Activated T-cell treated with anti-CD3 and anti-CD28 coated beads, Interleukin-2, amount 50 U/mL, for 4 hours (primary cell): ENCODE measurements at regions not wholly inside any gene's neighbourhood (a gene's known extent, or its start where the extent isn't known, plus 50 kb on each side); places are given as distances from the start of the nearest gene placed in this dataset.
"Not testable (repeated sequence)": the region's sequence is repeated elsewhere in the genome, so short reads cannot be mapped to it uniquely, and the experiment has no call there.

ENCODE experiments used
- ATAC-seq, 2 donors: fragments of 200-7000 bp; cut with Tn5 transposase; one replicate each; pipeline ENCODE4 v1.10.0; 2021
- DNase-seq: peaks from one replicate; pipeline ENCODE4 v3.0.0-alpha.2; 2020
- H3K27me3 Mint-ChIP-seq: one replicate; pipeline ENCODE4 v1.8.0; 2021; ENCODE audit warnings: low read depth, mixed read lengths
- H3K36me3 Mint-ChIP-seq: one replicate; pipeline ENCODE4 v1.8.0; 2022; ENCODE audit warnings: mixed read lengths; ENCODE audit not compliant: insufficient read depth
- H3K4me1 Mint-ChIP-seq: one replicate; pipeline ENCODE4 v1.8.0; 2021; ENCODE audit warnings: low read depth, mixed read lengths
- H3K4me3 Mint-ChIP-seq: one replicate; pipeline ENCODE4 v1.8.0; 2021; ENCODE audit warnings: mild to moderate bottlenecking, moderate library complexity, mixed read lengths
- H3K9me3 Mint-ChIP-seq: one replicate; pipeline ENCODE4 v1.8.0; 2021; ENCODE audit warnings: mixed read lengths

GRCh38 chr4:79266136-79266535 lies 59.7 kb downstream of the NAA11 start:
- H3K36me3 Mint-ChIP-seq: no peaks in the 10 kb centered on the region
- no peak for ATAC-seq
- H3K9me3 Mint-ChIP-seq: no peaks in the 10 kb centered on the region
- no peak overlapping the region for H3K4me3 Mint-ChIP-seq
- DNase-seq: no peak
- H3K4me1 Mint-ChIP-seq: no peaks in the 10 kb centered on the region
- H3K27me3 Mint-ChIP-seq: no peaks in the 10 kb centered on the region

DNA sequence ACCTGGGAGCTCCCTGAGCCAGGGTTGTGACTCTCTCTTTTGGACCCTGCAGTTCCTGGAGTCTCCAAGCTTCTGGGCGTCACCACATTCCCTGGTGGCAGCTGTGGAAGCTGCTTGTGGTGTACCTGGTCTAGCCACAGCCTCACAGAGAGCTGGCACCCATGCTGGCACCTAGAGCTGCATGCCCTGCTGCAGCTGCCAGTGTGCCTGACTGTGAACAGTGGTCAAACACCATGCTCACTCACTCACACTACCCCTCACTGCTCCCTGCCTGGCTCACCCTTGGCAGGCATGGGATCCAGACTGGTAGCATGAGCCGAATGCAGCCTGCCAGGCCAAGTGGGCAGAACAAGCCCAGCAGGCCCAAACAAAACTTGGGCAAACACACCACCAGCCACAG lies 66.6 kb downstream of the NAA11 start:
- Mint-ChIP-seq H3K9me3 (no peaks in the 10 kb centered on the region), H3K4me1 (no peaks in the 10 kb centered on the region), H3K27me3 (no peaks in the 10 kb centered on the region), H3K36me3 (no peaks in the 10 kb centered on the region), H3K4me3 (no peak overlapping the region)
- no peak for DNase-seq
- ATAC-seq: no peak

DNA sequence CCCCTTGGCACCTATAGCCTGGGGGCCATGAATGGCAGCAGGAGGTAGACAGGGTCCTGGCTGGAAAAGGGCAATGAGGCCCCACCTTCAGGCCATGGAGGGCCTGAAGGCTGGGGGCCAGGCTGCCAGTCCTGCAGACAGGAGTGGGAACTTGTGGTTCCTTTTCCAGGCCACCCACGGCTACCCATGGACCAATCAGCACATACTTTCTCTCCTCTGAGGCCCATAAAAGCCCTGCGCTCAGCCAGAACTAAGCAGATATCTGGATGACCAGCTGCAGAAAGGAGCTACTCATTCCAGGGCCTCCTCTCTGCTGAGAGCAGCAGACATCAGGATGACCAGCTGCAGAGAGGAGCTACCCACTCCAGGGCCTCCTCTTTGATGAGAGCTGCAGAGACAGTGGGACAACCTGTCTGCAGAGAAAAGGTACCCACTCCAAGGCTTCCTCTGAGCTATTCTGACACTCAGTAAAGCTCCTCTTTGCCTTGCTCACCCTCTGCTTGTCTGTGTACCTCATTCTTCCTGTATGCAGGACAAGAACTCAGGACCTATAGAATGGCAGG lies 67.2 kb downstream of the NAA11 start:
- Mint-ChIP-seq H3K36me3 (no peaks in the 10 kb centered on the region), H3K9me3 (no peaks in the 10 kb centered on the region), H3K27me3 (no peaks in the 10 kb centered on the region), H3K4me3 (no peak overlapping the region), H3K4me1 (no peaks in the 10 kb centered on the region)
- ATAC-seq (no peak), DNase-seq (no peak)

DNA sequence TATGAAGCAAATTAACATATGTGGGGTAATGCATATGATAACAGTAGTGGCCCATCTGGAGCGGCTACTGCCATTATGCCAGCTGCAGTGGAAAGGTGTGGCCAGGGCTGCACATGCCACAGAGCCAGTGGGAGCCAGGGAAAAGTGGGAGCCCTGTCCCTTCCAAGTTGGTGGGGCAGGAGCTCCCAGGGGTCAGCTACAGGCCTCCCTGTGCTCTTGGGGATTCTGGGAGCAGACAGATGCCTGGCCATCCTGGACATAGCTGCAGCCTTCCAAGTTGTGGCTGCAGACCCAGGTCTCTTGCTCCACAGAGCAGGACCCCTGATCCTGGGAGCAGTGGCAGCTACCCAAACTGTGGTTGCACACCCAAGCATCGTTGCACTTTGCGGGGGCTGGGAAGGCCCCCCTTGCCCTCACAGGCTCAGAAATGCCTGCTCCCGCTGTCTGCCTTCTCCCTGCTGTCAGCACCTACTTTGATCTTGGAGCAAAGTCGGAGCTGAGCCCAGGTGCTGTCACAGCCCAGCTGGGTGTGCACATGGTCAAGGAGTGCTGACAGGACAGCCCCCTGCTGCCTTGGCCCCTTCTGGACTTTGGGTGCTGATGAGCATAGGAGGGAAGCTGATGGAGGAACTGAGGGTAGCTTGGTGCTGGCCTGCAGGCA lies 67.8 kb downstream of the NAA11 start:
- ATAC-seq (no peak), DNase-seq (no peak)
- H3K4me1 Mint-ChIP-seq: no peaks in the 10 kb centered on the region
- no peak overlapping the region for H3K4me3 Mint-ChIP-seq
- H3K27me3 Mint-ChIP-seq: no peaks in the 10 kb centered on the region
- H3K36me3 Mint-ChIP-seq: no peaks in the 10 kb centered on the region
- H3K9me3 Mint-ChIP-seq: no peaks in the 10 kb centered on the region

DNA sequence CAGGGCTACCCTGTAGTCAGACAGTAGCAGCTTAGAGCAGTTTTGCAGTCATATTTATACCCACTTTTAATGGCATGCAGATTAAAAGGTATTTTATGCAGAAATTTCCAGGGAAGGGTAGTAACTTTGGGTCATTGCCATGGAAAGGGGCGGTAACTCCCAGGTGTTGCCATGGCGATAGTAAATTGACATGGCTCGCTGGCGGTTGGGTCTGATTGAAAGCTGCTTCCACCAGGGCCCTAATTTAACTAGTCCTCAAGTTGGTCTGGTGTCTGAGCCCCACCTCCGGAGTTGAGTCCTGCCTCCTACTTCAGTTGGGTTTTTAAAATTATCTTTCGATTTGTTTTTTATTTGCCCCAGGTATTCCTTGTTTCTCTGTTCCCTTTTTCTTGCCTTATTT lies 70.1 kb downstream of the NAA11 start:
- no peak for ATAC-seq
- H3K4me3 Mint-ChIP-seq: no peak overlapping the region
- H3K27me3 Mint-ChIP-seq: no peaks in the 10 kb centered on the region
- no peaks in the 10 kb centered on the region for H3K9me3 Mint-ChIP-seq
- DNase-seq: no peak
- H3K36me3 Mint-ChIP-seq: no peaks in the 10 kb centered on the region
- no peaks in the 10 kb centered on the region for H3K4me1 Mint-ChIP-seq

DNA sequence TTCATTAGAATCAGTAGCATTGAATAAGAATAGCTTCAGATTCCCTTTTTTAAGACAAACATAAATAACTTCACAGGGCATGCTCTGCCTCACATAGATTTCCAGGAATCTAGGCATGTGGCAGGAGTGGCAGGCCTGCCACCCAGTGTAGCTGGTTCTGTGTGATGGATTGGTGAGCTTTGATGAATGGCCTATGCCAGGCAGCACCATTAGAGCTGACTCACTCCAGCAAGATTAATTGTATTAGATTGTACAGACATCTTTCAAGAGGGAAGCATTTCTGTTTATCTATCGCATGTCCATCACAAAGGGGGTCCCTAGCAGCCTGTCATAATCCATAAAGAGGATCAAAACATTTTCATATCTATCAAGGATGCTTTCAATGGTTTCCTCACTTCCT lies 71.9 kb downstream of the NAA11 start:
- H3K4me1 Mint-ChIP-seq: no peaks in the 10 kb centered on the region
- H3K36me3 Mint-ChIP-seq: no peaks in the 10 kb centered on the region
- no peaks in the 10 kb centered on the region for H3K27me3 Mint-ChIP-seq
- ATAC-seq (no peak), DNase-seq (no peak)
- no peak overlapping the region for H3K4me3 Mint-ChIP-seq
- H3K9me3 Mint-ChIP-seq: no peaks in the 10 kb centered on the region

DNA sequence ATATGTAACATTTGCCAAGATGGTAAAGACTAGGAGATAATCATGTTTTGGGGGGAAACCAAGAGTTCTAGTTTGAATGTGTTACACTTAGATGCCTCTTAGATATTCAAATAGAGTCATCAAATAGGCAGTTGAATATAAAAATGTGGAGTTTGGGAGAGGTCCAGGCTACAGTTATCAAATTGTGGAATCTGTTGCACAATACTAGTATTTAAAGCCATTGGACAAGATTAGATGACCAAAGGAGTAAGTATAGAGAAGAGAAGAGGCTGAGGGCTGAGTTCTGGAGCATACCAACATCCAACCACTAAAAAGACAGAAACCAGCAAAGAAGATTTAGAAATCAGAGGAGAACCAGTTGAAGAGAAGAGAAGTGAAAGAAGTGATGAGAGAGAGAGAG lies 72.7 kb downstream of the NAA11 start:
- no peaks in the 10 kb centered on the region for H3K4me1 Mint-ChIP-seq
- no peaks in the 10 kb centered on the region for H3K9me3 Mint-ChIP-seq
- H3K27me3 Mint-ChIP-seq: no peaks in the 10 kb centered on the region
- H3K4me3 Mint-ChIP-seq: no peak overlapping the region
- ATAC-seq: no peak
- no peaks in the 10 kb centered on the region for H3K36me3 Mint-ChIP-seq
- no peak for DNase-seq

DNA sequence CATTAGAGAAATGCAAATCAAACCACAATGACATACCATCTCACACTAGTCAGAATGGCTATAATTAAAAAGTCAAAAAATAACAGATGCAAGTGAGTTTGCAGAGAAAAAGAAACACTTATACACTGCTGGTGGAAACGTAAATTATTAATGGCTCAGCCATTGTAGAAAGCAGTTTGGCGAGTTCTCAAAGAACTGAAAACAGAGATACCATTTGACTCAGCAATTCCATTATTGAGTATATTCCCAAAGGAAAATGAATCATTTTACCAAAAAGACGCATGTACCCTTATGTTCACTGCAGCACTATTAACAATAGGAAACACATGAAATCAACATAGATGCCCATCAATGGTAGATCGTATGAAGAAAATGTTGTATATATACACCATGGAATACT lies 75.0 kb downstream of the NAA11 start:
- no peaks in the 10 kb centered on the region for H3K4me1 Mint-ChIP-seq

DNA sequence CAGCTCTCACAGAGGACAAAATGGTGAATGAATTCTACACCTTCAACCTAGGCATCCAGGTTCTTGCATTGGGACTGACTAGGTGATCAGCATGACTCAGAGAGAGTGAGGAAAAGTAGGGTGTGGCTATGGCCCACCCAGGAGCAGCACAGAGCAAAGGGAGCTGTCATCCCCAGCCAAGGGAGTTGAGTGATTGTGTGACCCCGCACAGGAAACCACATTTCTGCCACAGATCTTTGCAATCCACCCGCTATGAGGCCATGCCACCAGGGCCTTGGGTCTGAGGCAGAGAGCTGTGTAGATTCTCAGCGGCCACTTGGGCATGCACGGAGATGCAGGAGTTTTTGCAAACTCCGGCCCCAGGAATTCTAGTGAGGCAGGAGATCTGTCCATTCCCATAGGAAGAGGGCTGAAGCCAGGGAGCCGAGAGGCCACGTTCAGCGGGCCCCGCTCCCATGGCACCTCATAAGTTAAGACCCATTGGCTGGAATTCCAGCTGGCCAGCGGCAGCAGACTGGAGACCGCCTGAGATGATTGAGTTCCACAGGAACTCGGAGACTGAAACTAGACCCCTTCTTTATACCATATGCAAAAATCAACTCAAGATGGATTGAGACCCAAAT lies 75.9 kb downstream of the NAA11 start:
- H3K9me3 Mint-ChIP-seq: no peaks in the 10 kb centered on the region
- ATAC-seq: no peak
- no peaks in the 10 kb centered on the region for H3K4me1 Mint-ChIP-seq
- H3K27me3 Mint-ChIP-seq: peaks cover 3% of the 10 kb centered on the region
- no peak overlapping the region for H3K4me3 Mint-ChIP-seq
- DNase-seq: no peak
- no peaks in the 10 kb centered on the region for H3K36me3 Mint-ChIP-seq

More for the DNA sequence above, 75.0 kb downstream of the NAA11 start:
- no peak for ATAC-seq
- Mint-ChIP-seq H3K4me3 (no peak overlapping the region), H3K36me3 (no peaks in the 10 kb centered on the region), H3K27me3 (peaks cover 3% of the 10 kb centered on the region), H3K9me3 (no peaks in the 10 kb centered on the region)
- no peak for DNase-seq

DNA sequence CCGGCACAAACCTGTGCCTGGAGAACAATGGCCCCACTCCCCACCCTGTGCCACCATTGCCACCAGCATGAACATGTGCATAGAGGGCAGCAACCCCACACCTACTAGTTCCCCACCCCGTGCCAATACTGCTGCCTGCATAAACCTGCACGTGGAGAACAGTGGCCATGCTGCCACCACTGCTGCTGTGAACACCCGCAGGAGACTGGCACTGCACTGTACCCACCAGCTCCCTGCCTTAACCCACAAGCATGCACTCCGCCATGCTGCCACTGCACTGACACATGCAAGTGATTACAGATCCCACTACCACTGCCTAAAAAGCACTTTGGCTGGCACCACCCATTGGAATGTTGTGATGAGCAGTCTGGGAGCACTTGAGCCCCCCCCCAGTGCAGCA lies 77.3 kb downstream of the NAA11 start:
- no peak overlapping the region for H3K4me3 Mint-ChIP-seq
- ATAC-seq (no peak), DNase-seq (no peak)
- no peaks in the 10 kb centered on the region for H3K36me3 Mint-ChIP-seq
- no peaks in the 10 kb centered on the region for H3K9me3 Mint-ChIP-seq
- peaks cover 3% of the 10 kb centered on the region for H3K27me3 Mint-ChIP-seq
- H3K4me1 Mint-ChIP-seq: no peaks in the 10 kb centered on the region

DNA sequence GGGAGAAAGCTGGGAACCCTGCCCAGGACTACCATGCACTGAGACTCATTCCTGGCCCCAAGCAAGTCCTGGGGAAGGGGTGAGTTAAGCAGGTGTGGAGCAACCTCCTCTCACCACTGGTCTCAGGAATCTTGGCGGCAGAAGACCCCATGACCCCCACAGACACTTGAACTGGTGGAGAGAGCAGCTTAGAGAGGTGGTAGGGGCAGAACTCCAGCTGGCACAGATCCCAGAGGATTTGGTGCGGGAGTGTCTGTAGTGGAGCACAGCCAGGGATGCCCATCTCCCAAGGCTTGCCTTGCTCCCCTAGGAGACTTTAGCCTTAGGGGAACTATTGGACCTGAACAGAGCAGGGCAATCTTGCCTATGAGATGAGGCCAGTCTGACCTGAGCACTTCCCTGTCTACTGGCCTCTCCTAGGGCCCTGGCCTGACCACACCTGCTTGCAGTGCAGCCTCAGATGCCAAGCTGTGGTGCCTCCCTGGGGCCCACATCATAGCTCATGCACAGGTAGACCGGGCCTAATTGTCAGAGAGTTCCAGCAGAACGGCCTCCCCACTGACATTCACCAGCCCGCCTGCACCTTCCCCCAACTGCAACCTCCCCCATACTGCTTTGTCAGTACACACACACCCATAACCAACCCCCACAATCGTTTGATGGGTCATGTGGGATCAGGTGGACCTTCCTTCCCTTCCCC lies 78.0 kb downstream of the NAA11 start:
- no peak overlapping the region for H3K4me3 Mint-ChIP-seq
- no peaks in the 10 kb centered on the region for H3K36me3 Mint-ChIP-seq
- no peaks in the 10 kb centered on the region for H3K9me3 Mint-ChIP-seq
- H3K27me3 Mint-ChIP-seq: peaks cover 3% of the 10 kb centered on the region
- ATAC-seq: no peak
- H3K4me1 Mint-ChIP-seq: no peaks in the 10 kb centered on the region
- DNase-seq: no peak

GRCh38 chr4:79245200-79245940 lies 80.5 kb downstream of the NAA11 start:
- DNase-seq, H3K4me1 Mint-ChIP-seq, H3K36me3 Mint-ChIP-seq, H3K4me3 Mint-ChIP-seq, H3K9me3 Mint-ChIP-seq, ATAC-seq, H3K27me3 Mint-ChIP-seq: not testable (repeated sequence)

- DNase-seq (no peak), ATAC-seq (no peak)
- H3K4me3 Mint-ChIP-seq: no peak overlapping the region
- no peaks in the 10 kb centered on the region for H3K4me1 Mint-ChIP-seq
- no peaks in the 10 kb centered on the region for H3K36me3 Mint-ChIP-seq
- peaks cover 2% of the 10 kb centered on the region for H3K27me3 Mint-ChIP-seq
- no peaks in the 10 kb centered on the region for H3K9me3 Mint-ChIP-seq
Measured at GRCh38 chr4:79241846-79242245, 84.0 kb downstream of the NAA11 start.

DNA sequence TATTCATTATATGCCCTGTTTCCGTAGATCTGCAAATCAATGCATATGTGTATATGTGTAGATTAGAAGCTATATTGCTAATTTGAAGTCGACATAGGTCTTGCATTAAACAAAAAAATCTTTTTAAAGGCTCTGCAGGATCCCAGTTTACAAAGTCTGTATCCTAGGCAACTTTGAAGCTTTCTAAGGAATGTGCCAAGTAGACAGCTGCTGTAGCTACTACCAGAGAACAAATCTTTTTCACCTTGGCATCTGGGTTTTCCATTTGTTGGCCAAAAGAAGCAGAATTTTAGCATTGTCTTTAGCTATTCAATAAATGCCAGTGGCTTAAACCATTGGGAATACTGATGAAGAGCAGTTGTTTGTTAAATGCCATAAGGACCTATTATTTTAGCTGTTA lies 88.0 kb downstream of the NAA11 start:
- Mint-ChIP-seq H3K4me1 (no peaks in the 10 kb centered on the region), H3K4me3 (no peak overlapping the region), H3K9me3 (no peaks in the 10 kb centered on the region), H3K36me3 (no peaks in the 10 kb centered on the region), H3K27me3 (no peaks in the 10 kb centered on the region)
- DNase-seq (no peak), ATAC-seq (no peak)
